A549 (cell line): ENCODE measurements at regions not wholly inside any gene's neighbourhood (a gene's known extent, or its start where the extent isn't known, plus 50 kb on each side); places are given as distances from the start of the nearest gene placed in this dataset.

Experiments
- CEBPB ChIP-seq, 2 experiments: fragments of >200 bp in 1 of 2; sonication (Bioruptor Twin) in 1 of 2; formaldehyde crosslinking in 1 of 2; IDR thresholded peaks; 2 replicates each; pipeline ENCODE4 v1.6.1; 2012 to 2016
- CTCF ChIP-seq: fragments of >200 bp; sonication (Bioruptor Twin); formaldehyde crosslinking; IDR thresholded peaks from 3 replicates; pipeline ENCODE4 v1.5.1; 2016
- EP300 ChIP-seq, 2 experiments: fragments of >200 bp; sonication (Bioruptor Twin); formaldehyde crosslinking; IDR thresholded peaks; 2 replicates in 1 of 2; 3 replicates in 1 of 2; pipeline ENCODE4 v1.6.1; 2016 to 2017
- JUNB ChIP-seq: fragments of >200 bp; sonication (Bioruptor Twin); formaldehyde crosslinking; IDR thresholded peaks from 2 replicates; pipeline ENCODE4 v1.6.1; 2016
- MYC ChIP-seq: IDR thresholded peaks from 2 replicates; pipeline ENCODE4 v1.6.1; 2012; ENCODE audit warnings: mild to moderate bottlenecking, inconsistent platforms, low read length, improper control_type of control experiment, borderline replicate concordance
- NR3C1 ChIP-seq: fragments of >200 bp; sonication (Bioruptor Twin); formaldehyde crosslinking; IDR thresholded peaks from 3 replicates; pipeline ENCODE4 v1.6.1; 2017
- POLR2A ChIP-seq: IDR thresholded peaks from 2 replicates; pipeline ENCODE4 v1.6.1; 2012; ENCODE audit warnings: mild to moderate bottlenecking, low read length
- RAD21 ChIP-seq, 2 experiments: fragments of >200 bp in 1 of 2; sonication (Bioruptor Twin) in 1 of 2; formaldehyde crosslinking in 1 of 2; IDR thresholded peaks in 1 of 2; conservative IDR thresholded peaks in 1 of 2; 2 replicates in 1 of 2; 3 replicates in 1 of 2; pipeline ENCODE4 v1.6.1; 2012 to 2018; ENCODE audit warnings: inconsistent platforms in 1 of 2
- RNF2 ChIP-seq: fragments of 200-600 bp; sonication (generic); IDR thresholded peaks from 2 replicates; pipeline ENCODE4 v1.6.1; 2016; ENCODE audit warnings: low read depth, mild to moderate bottlenecking, antibody characterized with exemption, moderate library complexity, borderline replicate concordance
- SMC3 ChIP-seq: fragments of >200 bp; sonication (Bioruptor Twin); formaldehyde crosslinking; IDR thresholded peaks from 3 replicates; pipeline ENCODE4 v1.6.1; 2018; ENCODE audit warnings: inconsistent platforms
- TFCP2L1 ChIP-seq: fragments of 250-450 bp; sonication (Bioruptor Pico); IDR thresholded peaks from 2 replicates; pipeline ENCODE4 v1.5.0; 2021; ENCODE audit warnings: mild to moderate bottlenecking
- USF2 ChIP-seq: fragments of 450-650 bp; IDR thresholded peaks from 2 replicates; pipeline ENCODE4 v1.6.1; 2014; ENCODE audit warnings: antibody characterized with exemption

- no peak for TF ChIP-seq CTCF
- no peak for TF ChIP-seq JUNB
- no peak for TF ChIP-seq USF2
- no peak for TF ChIP-seq EP300 (IDR thresholded peaks at IDR 0.05)
- no peak for TF ChIP-seq POLR2A
- no peak for TF ChIP-seq SMC3
- TF ChIP-seq CEBPB (IDR thresholded peaks at IDR 0.05), result no peak
- no peak for TF ChIP-seq RNF2
- TF ChIP-seq NR3C1, result no peak
- TF ChIP-seq TFCP2L1, result no peak
- TF ChIP-seq MYC, result no peak
- TF ChIP-seq RAD21 (conservative IDR thresholded peaks at IDR 0.05 in 1 of 2, IDR thresholded peaks at IDR 0.05 in 1 of 2), result no peak
Observed at GRCh38 chr21:20591284-20591683, 406.9 kb upstream of the NCAM2 start.
